Breast epithelium (tissue), 3 donors: ENCODE measurements at regions not wholly inside any gene's neighbourhood (a gene's known extent, or its start where the extent isn't known, plus 50 kb on each side); places are given as distances from the start of the nearest gene placed in this dataset.

ENCODE experiments used
- POLR2A ChIP-seq: fragments of 450-650 bp; IDR thresholded peaks from one replicate; pipeline ENCODE4 v1.6.1; 2016; ENCODE audit warnings: antibody characterized with exemption, mild to moderate bottlenecking, moderate library complexity
- TF ChIP-seq, protein P1 (sequence below), 3 donors: fragments of 450-650 bp; IDR thresholded peaks; one replicate each; pipeline ENCODE4 v1.5.1; 2016 to 2017; ENCODE audit warnings: antibody characterized with exemption in 3 of 3, mild to moderate bottlenecking in 3 of 3, moderate library complexity in 3 of 3

DNA sequence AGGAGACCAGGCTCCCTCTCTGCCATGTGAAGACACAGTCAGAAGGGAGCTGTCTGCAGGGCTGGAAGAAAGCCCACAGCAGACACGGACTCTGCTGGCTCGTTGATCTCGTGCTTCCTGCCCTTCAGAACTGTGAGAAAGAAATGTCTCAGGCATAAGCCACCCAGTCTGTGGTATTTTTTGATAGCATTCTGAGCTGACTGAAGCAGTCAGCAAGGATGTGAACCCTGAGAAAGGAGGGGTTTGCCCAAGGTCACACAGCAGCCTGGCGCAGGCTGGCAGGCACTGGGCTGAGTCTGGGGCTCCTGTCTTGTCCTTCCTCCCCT, 255.1 kb upstream of the B3GAT1 start:
- TF ChIP-seq, protein P1, sequence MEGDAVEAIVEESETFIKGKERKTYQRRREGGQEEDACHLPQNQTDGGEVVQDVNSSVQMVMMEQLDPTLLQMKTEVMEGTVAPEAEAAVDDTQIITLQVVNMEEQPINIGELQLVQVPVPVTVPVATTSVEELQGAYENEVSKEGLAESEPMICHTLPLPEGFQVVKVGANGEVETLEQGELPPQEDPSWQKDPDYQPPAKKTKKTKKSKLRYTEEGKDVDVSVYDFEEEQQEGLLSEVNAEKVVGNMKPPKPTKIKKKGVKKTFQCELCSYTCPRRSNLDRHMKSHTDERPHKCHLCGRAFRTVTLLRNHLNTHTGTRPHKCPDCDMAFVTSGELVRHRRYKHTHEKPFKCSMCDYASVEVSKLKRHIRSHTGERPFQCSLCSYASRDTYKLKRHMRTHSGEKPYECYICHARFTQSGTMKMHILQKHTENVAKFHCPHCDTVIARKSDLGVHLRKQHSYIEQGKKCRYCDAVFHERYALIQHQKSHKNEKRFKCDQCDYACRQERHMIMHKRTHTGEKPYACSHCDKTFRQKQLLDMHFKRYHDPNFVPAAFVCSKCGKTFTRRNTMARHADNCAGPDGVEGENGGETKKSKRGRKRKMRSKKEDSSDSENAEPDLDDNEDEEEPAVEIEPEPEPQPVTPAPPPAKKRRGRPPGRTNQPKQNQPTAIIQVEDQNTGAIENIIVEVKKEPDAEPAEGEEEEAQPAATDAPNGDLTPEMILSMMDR (IDR thresholded peaks at IDR 0.05): no peak
- no peak for TF ChIP-seq POLR2A
